Suprapubic skin (tissue), 4 donors: ENCODE measurements at regions not wholly inside any gene's neighbourhood (a gene's known extent, or its start where the extent isn't known, plus 50 kb on each side); places are given as distances from the start of the nearest gene placed in this dataset.

Experiments used
- POLR2A ChIP-seq, 2 donors: fragments of 450-650 bp; IDR thresholded peaks; one replicate each; pipeline ENCODE4 v1.6.1; 2017; ENCODE audit warnings: antibody characterized with exemption in 2 of 2, mild to moderate bottlenecking in 2 of 2, moderate library complexity in 2 of 2
- POLR2AphosphoS5 ChIP-seq, 3 donors: sonication (generic); formaldehyde crosslinking; IDR thresholded peaks; one replicate each; pipeline ENCODE4 v1.6.1; 2017; ENCODE audit warnings: antibody characterized with exemption in 3 of 3

DNA sequence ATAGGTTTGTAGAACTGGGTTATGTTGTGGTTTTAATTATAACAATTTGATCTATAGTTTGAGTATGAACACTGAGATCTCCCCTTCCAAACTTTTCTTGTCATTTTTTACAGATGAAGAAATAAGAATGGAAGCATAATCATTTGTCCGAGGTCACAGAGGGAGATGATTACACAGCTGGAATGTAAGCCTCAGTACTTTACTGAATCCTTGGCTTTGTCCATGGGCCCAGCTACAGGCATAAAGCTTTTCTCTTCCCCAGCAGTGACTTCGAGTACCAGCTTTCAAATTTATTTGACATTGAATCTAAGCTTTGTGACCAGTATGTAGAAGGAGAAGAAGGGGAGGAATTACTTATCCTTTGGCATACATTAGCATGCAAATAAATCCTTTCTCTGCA, 80.9 kb upstream of the DCBLD2 start:
- TF ChIP-seq POLR2A (IDR thresholded peaks at IDR 0.05) (no peak), POLR2AphosphoS5 (IDR thresholded peaks at IDR 0.05) (no peak)
